GM10248 (cell line): ENCODE measurements at regions not wholly inside any gene's neighbourhood (a gene's known extent, or its start where the extent isn't known, plus 50 kb on each side); places are given as distances from the start of the nearest gene placed in this dataset.
A peak's percentile ranks its signal among the peaks of the same experiment; 100 is the strongest.
"Not testable (repeated sequence)": the region's sequence is repeated elsewhere in the genome, so short reads cannot be mapped to it uniquely, and the experiment has no call there.

Source experiments
- CTCF ChIA-PET: fragments of 300-600 bp; sonication (Branson Sonifier 250); formaldehyde crosslinking; extraction: SDS; loops from one replicate; lab custom pipeline; 2021; ENCODE audit warnings: antibody characterized with exemption; lab: Yijun Ruan, JAX
- POLR2A ChIA-PET: fragments of 350-650 bp; sonication (Branson Sonifier 250); formaldehyde crosslinking; extraction: SDS; loops from one replicate; lab custom pipeline; 2020; ENCODE audit warnings: antibody characterized with exemption; lab: Yijun Ruan, JAX
- DNase-seq: peaks from one replicate; pipeline ENCODE4 v3.0.0; 2012; ENCODE audit errors: extremely low spot score

- CTCF ChIA-PET, POLR2A ChIA-PET, DNase-seq: not testable (repeated sequence)
Measured at GRCh38 chr16:21511315-21512210, 87.8 kb upstream of the METTL9 start.

DNA sequence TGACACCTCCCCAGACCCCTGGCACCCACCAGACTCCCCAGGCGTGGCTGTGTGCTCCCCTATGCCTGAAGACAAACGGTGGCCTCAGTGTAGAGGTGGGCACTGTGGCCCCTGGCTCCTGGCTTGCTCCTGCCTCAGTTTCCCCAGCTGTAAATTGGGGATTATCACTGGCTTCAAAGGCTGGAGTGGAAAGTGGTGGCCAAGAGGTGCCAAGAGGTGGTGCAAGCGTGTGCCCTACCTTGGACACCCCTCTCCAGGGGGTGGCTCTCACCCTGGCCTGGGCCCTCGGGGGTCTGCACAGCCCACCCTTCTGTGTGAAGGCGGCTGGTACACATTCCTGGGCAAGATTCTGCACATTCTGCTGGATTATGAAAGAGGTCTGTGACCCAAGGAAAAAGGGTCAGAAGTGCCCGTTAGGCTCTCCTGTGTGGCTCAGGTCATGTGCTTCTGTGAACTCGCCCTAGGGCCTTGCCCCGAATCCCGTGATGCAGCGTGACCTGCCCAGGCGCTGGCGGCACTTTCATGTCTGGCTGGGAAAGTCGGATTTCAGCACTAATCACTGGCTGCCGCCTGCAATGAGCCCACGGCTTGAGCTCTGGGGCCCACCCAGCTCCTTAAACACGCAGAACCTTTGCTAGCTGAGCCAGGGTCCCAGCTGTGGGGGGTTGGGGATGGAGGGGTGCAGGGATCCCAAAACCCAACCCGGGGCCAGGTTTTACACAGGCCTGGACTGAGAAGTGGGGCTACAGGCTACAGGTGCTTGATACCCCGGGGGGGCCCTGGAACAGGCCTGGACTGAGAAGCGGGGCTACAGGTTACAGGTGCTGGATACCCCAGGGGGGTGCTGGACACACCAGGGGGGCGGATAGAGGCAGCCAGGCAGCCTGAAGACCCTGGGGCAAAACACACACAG, 86.8 kb upstream of the METTL9 start:
- DNase-seq, CTCF ChIA-PET, POLR2A ChIA-PET: not testable (repeated sequence)

DNA sequence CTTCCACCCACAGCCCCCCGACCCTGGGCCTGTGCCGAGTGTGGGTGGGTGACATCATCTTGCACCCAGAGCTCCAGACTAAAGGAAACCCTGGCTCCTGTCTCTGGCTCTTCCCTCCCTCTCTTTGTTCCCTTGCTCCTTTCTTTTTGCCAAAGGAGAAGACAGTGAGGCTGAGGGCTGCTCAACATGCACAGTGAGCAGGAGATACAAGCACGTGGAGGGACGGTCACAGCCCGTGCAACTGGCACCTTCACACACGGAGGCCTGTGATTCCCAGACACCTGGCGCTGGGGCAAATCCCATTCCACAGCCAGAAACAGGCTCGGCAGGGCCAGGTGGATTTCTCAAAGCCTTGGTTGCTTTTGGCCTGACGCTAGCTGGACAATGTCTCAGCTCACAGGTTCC, 86.0 kb upstream of the METTL9 start:
- DNase-seq, POLR2A ChIA-PET, CTCF ChIA-PET: not testable (repeated sequence)

DNA sequence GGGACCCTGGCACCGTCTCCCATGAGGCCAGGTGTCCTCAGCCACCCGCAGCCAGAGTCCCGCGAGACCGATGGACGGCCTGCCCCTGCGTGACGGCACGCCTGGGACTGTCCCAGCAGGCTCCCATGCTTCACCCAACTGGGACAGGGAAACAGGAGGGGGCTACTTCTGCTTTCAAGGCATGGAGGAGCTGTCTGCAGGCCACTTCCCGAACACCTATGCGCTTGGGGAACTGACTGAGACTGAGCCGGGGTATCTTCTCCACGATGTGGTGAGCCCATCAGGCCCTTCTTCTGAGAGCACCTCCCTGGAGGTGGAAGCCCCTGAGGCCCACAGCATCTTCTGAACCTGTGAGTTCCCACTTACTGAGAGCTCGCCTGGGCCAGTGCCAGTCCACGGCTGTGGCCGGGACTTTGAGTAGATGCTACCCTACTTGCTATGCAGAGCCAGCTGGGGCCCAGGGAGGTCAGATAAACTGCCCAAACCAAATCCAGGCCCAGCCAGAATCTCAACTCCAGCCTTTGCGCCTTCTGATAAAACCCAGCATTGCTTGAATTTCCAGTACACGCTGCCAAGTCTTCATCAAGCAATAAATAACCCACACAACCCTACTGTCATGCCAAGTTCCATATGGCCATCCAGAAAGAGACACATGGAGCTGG, 85.4 kb upstream of the METTL9 start:
- POLR2A ChIA-PET, CTCF ChIA-PET, DNase-seq: not testable (repeated sequence)

DNA sequence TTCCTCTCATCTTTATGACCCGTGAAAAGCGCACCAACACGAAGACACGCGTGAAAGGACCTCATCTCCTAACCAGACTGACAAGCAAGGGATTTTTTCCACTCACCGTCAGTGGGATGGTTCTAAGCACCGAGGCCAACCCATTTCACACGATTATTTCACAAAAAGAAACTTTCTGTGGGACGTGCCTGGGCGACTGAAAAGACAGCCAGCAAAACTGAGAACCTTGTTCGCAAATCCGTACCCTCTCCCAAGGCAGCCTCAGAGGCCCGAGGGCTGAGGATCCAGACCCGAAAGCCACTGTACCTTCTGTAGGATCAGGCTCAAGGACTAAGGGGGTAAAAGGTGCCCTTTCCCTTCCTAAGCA, 84.9 kb upstream of the METTL9 start:
- POLR2A ChIA-PET, CTCF ChIA-PET, DNase-seq: not testable (repeated sequence)

DNA sequence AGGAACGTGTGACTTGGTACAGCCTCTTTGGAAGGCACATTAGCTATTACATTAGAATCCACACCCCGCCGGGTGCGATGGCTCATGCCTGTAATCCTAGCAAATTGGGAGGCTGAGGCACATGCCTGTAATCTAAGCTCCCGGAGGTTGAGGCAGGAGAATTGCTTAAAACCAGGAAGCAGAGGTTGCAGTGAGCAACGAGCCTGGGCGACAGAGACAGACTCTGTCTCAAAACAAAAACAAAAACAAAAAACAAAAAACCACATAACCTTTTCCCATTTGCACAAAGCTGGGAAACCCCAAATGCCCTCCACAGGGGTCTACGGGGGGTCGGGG, 82.7 kb upstream of the METTL9 start:
- CTCF ChIA-PET, POLR2A ChIA-PET, DNase-seq: not testable (repeated sequence)

- POLR2A ChIA-PET, CTCF ChIA-PET, DNase-seq: not testable (repeated sequence)
Measured at GRCh38 chr16:21517263-21517662, 82.1 kb upstream of the METTL9 start.

DNA sequence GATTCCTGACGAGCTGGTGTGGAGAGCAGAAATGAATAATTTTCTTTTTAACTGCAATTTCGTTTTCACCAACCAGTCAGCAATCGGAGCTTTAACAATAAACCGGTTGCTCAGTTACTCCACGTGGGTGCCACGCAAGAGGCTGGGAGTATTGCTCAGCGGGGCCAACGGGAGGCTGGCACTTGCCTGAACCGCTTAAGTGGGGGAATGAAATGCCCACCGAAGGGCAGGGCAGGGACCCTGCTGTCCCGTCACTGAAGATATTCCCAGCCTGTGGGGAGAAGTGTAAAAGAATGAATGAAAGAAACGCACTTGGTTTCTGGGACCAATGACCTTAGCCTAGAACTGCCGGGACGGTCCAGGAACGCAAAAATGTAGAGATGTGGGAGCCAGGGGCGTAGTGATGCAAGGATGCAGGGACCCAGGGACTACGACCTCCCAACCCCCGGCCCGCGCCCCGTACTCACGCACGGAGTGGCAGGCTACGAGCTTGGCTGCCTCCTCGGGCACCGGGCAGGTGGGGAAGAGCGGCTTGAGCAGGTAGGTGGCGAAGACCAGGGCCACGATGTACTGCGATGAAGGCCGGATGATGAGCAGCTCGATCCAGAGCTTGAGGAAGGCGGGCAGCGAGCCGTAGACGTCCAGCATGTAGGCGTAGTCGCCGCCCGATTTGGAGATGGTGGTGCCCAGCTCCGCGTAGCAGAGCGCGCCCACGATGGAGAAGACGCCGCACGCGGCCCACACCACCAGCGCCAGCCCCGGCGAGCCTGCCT, 79.8 kb upstream of the METTL9 start:
- CTCF ChIA-PET, DNase-seq: not testable (repeated sequence)
- POLR2A ChIA-PET: interaction anchor here (0.7 kb wide), 1 partner anchor 654 kb away, joined by 3 read pairs; no protein-coding TSS in a partner anchor

DNA sequence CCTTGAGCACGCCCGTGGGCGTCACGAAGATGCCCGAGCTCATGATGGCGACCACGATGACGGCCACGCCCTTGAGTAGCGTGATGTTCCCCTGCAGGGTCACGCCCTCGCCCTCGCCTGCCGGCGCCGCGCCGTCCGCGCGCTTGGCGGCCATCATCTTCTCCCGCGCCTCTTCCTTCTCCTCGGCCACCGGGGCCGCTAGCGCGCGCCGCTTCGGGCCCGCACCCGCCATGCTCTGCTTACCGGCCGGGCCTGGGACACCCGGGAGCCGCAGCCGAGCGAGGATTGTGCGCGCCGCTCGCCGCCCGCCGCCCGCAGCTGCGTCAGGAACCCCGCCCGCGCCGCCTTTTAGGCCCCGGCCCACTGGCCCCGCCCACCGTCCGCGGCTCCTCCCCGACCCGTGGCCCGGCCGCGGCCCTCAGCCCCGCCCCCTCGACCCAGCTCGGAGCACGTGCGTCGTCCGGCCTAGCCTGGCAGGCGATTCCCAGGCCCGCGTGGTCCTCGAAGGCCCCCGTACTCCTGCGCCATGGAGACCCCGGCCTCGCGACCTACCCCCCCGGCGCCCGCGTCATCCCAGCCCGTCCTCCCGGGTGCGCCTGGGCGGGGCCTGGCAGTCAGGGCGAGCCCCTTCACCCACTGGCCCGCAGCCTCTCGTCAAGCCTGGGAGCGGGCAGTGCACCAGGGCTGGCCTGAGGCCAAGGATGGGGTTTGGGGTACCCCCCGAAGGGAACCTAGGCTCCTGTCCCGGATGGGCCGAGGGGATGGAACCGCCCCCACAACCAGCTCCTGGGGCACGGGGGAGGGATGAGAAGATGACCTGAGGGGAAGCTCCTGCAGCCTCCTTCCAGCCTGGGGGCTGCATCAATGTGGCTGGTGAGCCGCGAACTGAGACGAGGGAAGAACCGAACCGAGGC, 79.0 kb upstream of the METTL9 start:
- CTCF ChIA-PET: not testable (repeated sequence)
- peak; percentile 92 for DNase-seq
- POLR2A ChIA-PET: interaction anchor here (0.5 to 0.8 kb wide), 2 partner anchors 361 to 655 kb away, joined by 3 read pairs; no protein-coding TSS in a partner anchor

DNA sequence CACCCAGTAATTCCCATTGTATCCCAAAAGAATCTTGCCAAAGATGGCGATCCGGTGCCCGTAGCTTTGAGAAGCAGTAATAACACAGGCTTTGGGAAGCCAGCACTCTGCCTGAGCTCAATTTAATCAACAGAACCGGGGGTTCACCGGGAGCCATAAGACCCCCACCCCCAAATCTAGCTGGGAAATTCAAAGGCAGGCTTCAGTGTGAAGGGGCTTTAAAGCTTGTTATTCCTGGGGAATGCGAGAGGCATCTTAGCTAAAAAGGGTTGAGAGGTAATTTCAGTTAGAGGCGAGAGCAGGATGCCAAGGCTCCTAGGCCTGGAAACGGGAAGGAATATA, 78.4 kb upstream of the METTL9 start:
- POLR2A ChIA-PET: interaction anchor here (0.8 kb wide), 1 partner anchor 362 kb away, joined by 3 read pairs; no protein-coding TSS in a partner anchor

GRCh38 chr16:21521390-21522143, 77.8 kb upstream of the METTL9 start:
- CTCF ChIA-PET, DNase-seq, POLR2A ChIA-PET: not testable (repeated sequence)

More for the DNA sequence above, 78.4 kb upstream of the METTL9 start:
- DNase-seq, CTCF ChIA-PET: not testable (repeated sequence)

- POLR2A ChIA-PET, DNase-seq, CTCF ChIA-PET: not testable (repeated sequence)
Measured at GRCh38 chr16:21522846-21523245, 76.5 kb upstream of the METTL9 start.
